HG02852 (cell line): ENCODE measurements at regions not wholly inside any gene's neighbourhood (a gene's known extent, or its start where the extent isn't known, plus 50 kb on each side); places are given as distances from the start of the nearest gene placed in this dataset.

Experiments used
- ATAC-seq: cut with Tn5 transposase; IDR thresholded peaks from one replicate; pipeline ENCODE4 v1.9.1; 2021; ENCODE audit warnings: mild to moderate bottlenecking, moderate library complexity; ENCODE audit not compliant: unreplicated experiment

- no peak for ATAC-seq
Observed at GRCh38 chr4:1485280-1485679, 79.0 kb upstream of the NKX1-1 start.

- ATAC-seq, result no peak
Observed at GRCh38 chr4:1480720-1481119, 74.5 kb upstream of the NKX1-1 start.

- ATAC-seq, result no peak
Observed at GRCh38 chr4:1479454-1479853, 73.2 kb upstream of the NKX1-1 start.

GRCh38 chr4:1478766-1479355 lies 72.6 kb upstream of the NKX1-1 start:
- no peak for ATAC-seq

- ATAC-seq, result no peak
Observed at GRCh38 chr4:1477045-1477840, 71.0 kb upstream of the NKX1-1 start.

- ATAC-seq, result no peak
Observed at GRCh38 chr4:1476140-1476513, 69.9 kb upstream of the NKX1-1 start.

GRCh38 chr4:1475277-1476139 lies 69.3 kb upstream of the NKX1-1 start:
- ATAC-seq, result no peak

- ATAC-seq, result no peak
Observed at GRCh38 chr4:1474126-1475090, 68.2 kb upstream of the NKX1-1 start.

GRCh38 chr4:1473718-1474117 lies 67.5 kb upstream of the NKX1-1 start:
- no peak for ATAC-seq

- no peak for ATAC-seq
Observed at GRCh38 chr4:1472911-1473518, 66.8 kb upstream of the NKX1-1 start.

- no peak for ATAC-seq
Observed at GRCh38 chr4:1472148-1472797, 66.0 kb upstream of the NKX1-1 start.

- no peak for ATAC-seq
Observed at GRCh38 chr4:1471443-1472147, 65.4 kb upstream of the NKX1-1 start.

GRCh38 chr4:1470816-1471442 lies 64.7 kb upstream of the NKX1-1 start:
- no peak for ATAC-seq

GRCh38 chr4:1470393-1470670 lies 64.1 kb upstream of the NKX1-1 start:
- ATAC-seq, result no peak

GRCh38 chr4:1469607-1470392 lies 63.6 kb upstream of the NKX1-1 start:
- ATAC-seq, result no peak

GRCh38 chr4:1469043-1469442 lies 62.8 kb upstream of the NKX1-1 start:
- ATAC-seq, result no peak

- ATAC-seq, result no peak
Observed at GRCh38 chr4:1467581-1468458, 61.6 kb upstream of the NKX1-1 start.
